GM04504 (cell line): ENCODE measurements at regions not wholly inside any gene's neighbourhood (a gene's known extent, or its start where the extent isn't known, plus 50 kb on each side); places are given as distances from the start of the nearest gene placed in this dataset.

ENCODE experiments used
- DNase-seq: peaks from one replicate; pipeline ENCODE4 v3.0.0-alpha.2; 2012; ENCODE audit warnings: low read depth

- no peak for DNase-seq
Observed at GRCh38 chr1:30329802-30330557, 393.4 kb downstream of the MATN1 start.

GRCh38 chr1:30329263-30329753 is 394.1 kb downstream of the MATN1 start:
- DNase-seq: no peak

- no peak for DNase-seq
Observed at GRCh38 chr1:30328401-30329262, 394.8 kb downstream of the MATN1 start.

- no peak for DNase-seq
Observed at GRCh38 chr1:30328100-30328370, 395.4 kb downstream of the MATN1 start.

- DNase-seq: no peak
Observed at GRCh38 chr1:30327370-30328099, 395.9 kb downstream of the MATN1 start.

- DNase-seq: no peak
Observed at GRCh38 chr1:30325999-30326398, 397.4 kb downstream of the MATN1 start.

- no peak for DNase-seq
Observed at GRCh38 chr1:30325085-30325935, 398.1 kb downstream of the MATN1 start.

GRCh38 chr1:30324251-30325084 is 398.9 kb downstream of the MATN1 start:
- no peak for DNase-seq

- DNase-seq: no peak
Observed at GRCh38 chr1:30323841-30324240, 399.5 kb downstream of the MATN1 start.

- no peak for DNase-seq
Observed at GRCh38 chr1:30323352-30323751, 400.0 kb downstream of the MATN1 start.

GRCh38 chr1:30322859-30323257 is 400.5 kb downstream of the MATN1 start:
- no peak for DNase-seq

GRCh38 chr1:30321996-30322858 is 401.2 kb downstream of the MATN1 start:
- DNase-seq: no peak

GRCh38 chr1:30321246-30321910 is 402.0 kb downstream of the MATN1 start:
- DNase-seq: no peak

- no peak for DNase-seq
Observed at GRCh38 chr1:30320581-30320890, 402.8 kb downstream of the MATN1 start.

GRCh38 chr1:30319765-30320580 is 403.4 kb downstream of the MATN1 start:
- no peak for DNase-seq

- no peak for DNase-seq
Observed at GRCh38 chr1:30318864-30319718, 404.3 kb downstream of the MATN1 start.

GRCh38 chr1:30318413-30318812 is 405.0 kb downstream of the MATN1 start:
- no peak for DNase-seq

- no peak for DNase-seq
Observed at GRCh38 chr1:30317921-30318320, 405.5 kb downstream of the MATN1 start.
